ENCODE measurements at regions not wholly inside any gene's neighbourhood (a gene's known extent, or its start where the extent isn't known, plus 50 kb on each side); places are given as distances from the start of the nearest gene placed in this dataset.

- TF ChIP-seq POLR2AphosphoS5 (IDR thresholded peaks at IDR 0.05) (no peak), CTCF (IDR thresholded peaks at IDR 0.05) (no peak), EP300 (IDR thresholded peaks at IDR 0.05) (no peak), POLR2A (IDR thresholded peaks at IDR 0.05) (no peak)
Observed at GRCh38 chr5:56596155-56596554, 219.2 kb upstream of the MAP3K1 start.

Data from upper lobe of left lung (tissue), 4 donors.